B cell (primary cell): ENCODE measurements at regions not wholly inside any gene's neighbourhood (a gene's known extent, or its start where the extent isn't known, plus 50 kb on each side); places are given as distances from the start of the nearest gene placed in this dataset.

Experiments
- ATAC-seq: fragments of 200-7000 bp; cut with Tn5 transposase; one replicate; pipeline ENCODE4 v1.10.0; 2021; ENCODE audit warnings: low read depth, mild to moderate bottlenecking, moderate number of reproducible peaks, moderate library complexity
- CTCF ChIA-PET: fragments of 350-600 bp; sonication (Branson Sonifier 250); formaldehyde crosslinking; loops from one replicate; lab custom pipeline; 2021; ENCODE audit warnings: antibody characterized with exemption, inconsistent platforms; lab: Charles Lee
- POLR2A ChIA-PET: fragments of 350-600 bp; sonication (Branson Sonifier 250); formaldehyde crosslinking; loops from one replicate; lab custom pipeline; 2021; ENCODE audit warnings: antibody characterized with exemption; lab: Charles Lee
- DNase-seq: peaks from one replicate; pipeline ENCODE4 v3.0.0; 2013
- H2AFZ ChIP-seq: 2 replicates; pipeline ENCODE4 v1.6.1; 2012; ENCODE audit warnings: mild to moderate bottlenecking, low read depth, low read length; ENCODE audit not compliant: insufficient read depth, poor library complexity, severe bottlenecking
- H3K27ac ChIP-seq, 2 donors: 1 replicate in 1 of 2; 2 replicates in 1 of 2; pipeline ENCODE4 v1.5.1; 2012 to 2013; ENCODE audit warnings: low read length in 2 of 2, mild to moderate bottlenecking in 2 of 2, moderate library complexity in 1 of 2
- H3K27me3 ChIP-seq, 4 experiments: fragments of 200-600 bp in 1 of 4; sonication (generic) in 1 of 4; replicated peaks in 1 of 4; 1 replicate in 2 of 4; 2 replicates in 2 of 4; pipeline versions ENCODE4 v1.6.1 to v1.7.0; 2013 to 2016; ENCODE audit warnings: low read length in 3 of 4, mild to moderate bottlenecking in 2 of 4, mixed read lengths in 1 of 4, moderate library complexity in 1 of 4; ENCODE audit not compliant: insufficient read depth in 4 of 4, control insufficient read depth in 3 of 4; ENCODE audit errors: control extremely low read depth in 1 of 4
- H3K36me3 ChIP-seq, 2 experiments: replicated peaks in 1 of 2; 1 replicate in 1 of 2; 2 replicates in 1 of 2; pipeline versions ENCODE4 v1.6.1 to v1.7.1; 2013; ENCODE audit warnings: low read length in 1 of 2; ENCODE audit not compliant: insufficient read depth in 2 of 2, control insufficient read depth in 1 of 2; ENCODE audit errors: control extremely low read depth in 1 of 2, extremely low read depth in 1 of 2
- H3K4me1 ChIP-seq, 2 donors: fragments of 200-600 bp in 1 of 2; sonication (generic) in 1 of 2; 1 replicate in 1 of 2; 2 replicates in 1 of 2; pipeline versions ENCODE4 v1.5.1 to v1.6.1; 2013 to 2017; ENCODE audit warnings: low read length in 2 of 2; ENCODE audit not compliant: control insufficient read depth in 2 of 2, insufficient read depth in 2 of 2
- H3K4me2 ChIP-seq: replicated peaks from 2 replicates; pipeline ENCODE3; 2012; ENCODE audit warnings: mild to moderate bottlenecking, low read depth, low read length; ENCODE audit not compliant: poor library complexity, severe bottlenecking
- H3K4me3 ChIP-seq, 5 experiments: fragments of 200-600 bp in 1 of 5; sonication (generic) in 1 of 5; 1 replicate in 3 of 5; 2 replicates in 2 of 5; pipeline versions ENCODE4 v1.5.1 to v1.7.0; 2011 to 2016; ENCODE audit warnings: low read length in 4 of 5, mild to moderate bottlenecking in 4 of 5, low read depth in 2 of 5, control low read depth in 1 of 5, moderate library complexity in 1 of 5; ENCODE audit not compliant: insufficient read depth in 1 of 5; ENCODE audit errors: control extremely low read depth in 1 of 5, extremely low read depth in 1 of 5
- H3K79me2 ChIP-seq: fragments of 200-600 bp; sonication (generic); one replicate; pipeline ENCODE4 v1.6.0; 2016; ENCODE audit warnings: low read length; ENCODE audit not compliant: control insufficient read depth, insufficient read depth
- H3K9ac ChIP-seq: fragments of 200-600 bp; sonication (generic); 2 replicates; pipeline ENCODE4 v1.6.1; 2017; ENCODE audit warnings: mild to moderate bottlenecking, low read length, moderate library complexity
- H3K9me3 ChIP-seq, 3 donors: one replicate each; pipeline versions ENCODE4 v1.6.1 to v1.7.1; 2013; ENCODE audit warnings: low read length in 2 of 3; ENCODE audit not compliant: control insufficient read depth in 2 of 3, insufficient read depth in 1 of 3; ENCODE audit errors: control extremely low read depth in 1 of 3
- H4K20me1 ChIP-seq: 2 replicates; pipeline ENCODE4 v1.6.0; 2012; ENCODE audit warnings: mild to moderate bottlenecking, low read length; ENCODE audit not compliant: insufficient read depth, control insufficient read depth, poor library complexity, severe bottlenecking
- H3K27ac Mint-ChIP-seq: one replicate; pipeline ENCODE4 v1.8.0; 2021; ENCODE audit warnings: mixed read lengths
- H3K27me3 Mint-ChIP-seq: one replicate; pipeline ENCODE4 v1.8.0; 2021; ENCODE audit warnings: mixed read lengths
- H3K4me1 Mint-ChIP-seq: one replicate; pipeline ENCODE4 v1.8.0; 2021; ENCODE audit warnings: mixed read lengths
- H3K4me3 Mint-ChIP-seq: one replicate; pipeline ENCODE4 v1.8.0; 2021; ENCODE audit warnings: mixed read lengths
- H3K9me3 Mint-ChIP-seq: one replicate; pipeline ENCODE4 v1.8.0; 2022; ENCODE audit warnings: mixed read lengths; ENCODE audit not compliant: insufficient read depth
- CTCF ChIP-seq: fragments of 200-600 bp; IDR thresholded peaks from one replicate; pipeline ENCODE4 v1.8.0; 2022; ENCODE audit warnings: antibody characterized with exemption, mild to moderate bottlenecking
- EZH2 ChIP-seq: IDR thresholded peaks from 2 replicates; pipeline ENCODE4 v1.6.1; 2012; ENCODE audit warnings: borderline replicate concordance, low read depth, mild to moderate bottlenecking, moderate library complexity, low read length; ENCODE audit not compliant: insufficient read depth, poor library complexity, severe bottlenecking
- WGBS: methylation state at CpG from one replicate; pipeline ENCODE4 v1.1.5; 2013; ENCODE audit warnings: missing lambda C conversion rate; ENCODE audit not compliant: insufficient coverage; 5-methylcytosine and 5-hydroxymethylcytosine counted together
- intact Hi-C: fragments of 100-400 bp; cut with micrococcal nuclease; formaldehyde crosslinking; loops from one replicate; pipeline ENCODE4 v1.10.0; 2022

- Histone ChIP-seq H4K20me1 (no peaks in the 10 kb centered on the region), H3K4me3 (no peak overlapping the region), H3K27ac (no peak overlapping the region), H3K4me1 (no peaks in the 10 kb centered on the region), H3K9me3 (no peaks in the 10 kb centered on the region), H2AFZ (no peak overlapping the region), H3K79me2 (no peaks in the 10 kb centered on the region), H3K4me2 (no peak overlapping the region), H3K36me3 (no peaks in the 10 kb centered on the region), H3K27me3 (peaks cover 0 to 6% (median 2%) of the 10 kb centered on the region in 4 experiments), H3K9ac (no peak overlapping the region)
- CTCF ChIA-PET, result no interaction called here
- H3K27ac Mint-ChIP-seq, result no peak overlapping the region
- H3K9me3 Mint-ChIP-seq, result no peaks in the 10 kb centered on the region
- H3K4me3 Mint-ChIP-seq, result no peak overlapping the region
- ATAC-seq (no peak), DNase-seq (no peak)
- POLR2A ChIA-PET, result no interaction called here
- intact Hi-C loops, result no loop called here
- no peaks in the 10 kb centered on the region for H3K4me1 Mint-ChIP-seq
- TF ChIP-seq EZH2 (no peak), CTCF (no peak)
- 74% methylated on average over 2 of the region's 4 CpGs for WGBS
- H3K27me3 Mint-ChIP-seq, result peaks cover 9% of the 10 kb centered on the region
Measured at GRCh38 chr14:97273540-97273939, 476.4 kb downstream of the VRK1 start.

- H3K9me3 Mint-ChIP-seq, result peaks cover 2% of the 10 kb centered on the region
- Histone ChIP-seq H3K27ac (no peak overlapping the region), H3K9me3 (no peaks in the 10 kb centered on the region), H3K4me1 (no peaks in the 10 kb centered on the region), H2AFZ (no peak overlapping the region), H3K27me3 (peaks cover 0 to 6% (median 2%) of the 10 kb centered on the region in 4 experiments), H3K4me3 (no peak overlapping the region), H3K79me2 (no peaks in the 10 kb centered on the region), H3K4me2 (no peak overlapping the region), H3K9ac (no peak overlapping the region), H4K20me1 (no peaks in the 10 kb centered on the region), H3K36me3 (no peaks in the 10 kb centered on the region)
- ATAC-seq (no peak), DNase-seq (no peak)
- H3K4me1 Mint-ChIP-seq, result no peaks in the 10 kb centered on the region
- ChIA-PET CTCF (no interaction called here), POLR2A (no interaction called here)
- peaks cover 9% of the 10 kb centered on the region for H3K27me3 Mint-ChIP-seq
- 95% methylated on average over 6 of the region's 8 CpGs for WGBS
- no peak overlapping the region for H3K27ac Mint-ChIP-seq
- intact Hi-C loops, result no loop called here
- H3K4me3 Mint-ChIP-seq, result no peak overlapping the region
- no peak for TF ChIP-seq EZH2
- TF ChIP-seq CTCF, result no peak
Measured at GRCh38 chr14:97274626-97275025, 477.4 kb downstream of the VRK1 start.
